ENCODE measurements at regions not wholly inside any gene's neighbourhood (a gene's known extent, or its start where the extent isn't known, plus 50 kb on each side); places are given as distances from the start of the nearest gene placed in this dataset.

GRCh38 chr5:94025788-94026473 lies 284.5 kb upstream of the POU5F2 start:
- no peak for TF ChIP-seq SRF (IDR thresholded peaks at IDR 0.05; ENCODE audit: low read depth, low read length)
- TF ChIP-seq RXRA (IDR thresholded peaks at IDR 0.05; ENCODE audit: insufficient read depth, low read depth, low read length), result no peak
- no peak for TF ChIP-seq NRF1 (IDR thresholded peaks at IDR 0.05; ENCODE audit: low read depth, low read length)
- TF ChIP-seq MAFK (IDR thresholded peaks at IDR 0.05; ENCODE audit: low read depth, low read length), result no peak
- TF ChIP-seq ATF2 (IDR thresholded peaks at IDR 0.05; ENCODE audit: low read length), result no peak

Data from H1 (cell line).